NK-92 treated with Interleukin-12 subunit alpha and Interleukin-12 subunit beta, amount 100 ng/mL, for 24 hours (cell line): ENCODE measurements at regions not wholly inside any gene's neighbourhood (a gene's known extent, or its start where the extent isn't known, plus 50 kb on each side); places are given as distances from the start of the nearest gene placed in this dataset.

Experiments
- DNase-seq: peaks from one replicate; lab custom pipeline; 2025; lab: John Stamatoyannopoulos, UW

- DNase-seq: no peak
These were observed 315.8 kb upstream of the CDIN1 start for GRCh38 chr15:36263666-36264065.

GRCh38 chr15:36265422-36265821 lies 314.0 kb upstream of the CDIN1 start:
- no peak for DNase-seq

- no peak for DNase-seq
These were observed 308.4 kb upstream of the CDIN1 start for GRCh38 chr15:36271048-36271447.

GRCh38 chr15:36275656-36276055 lies 303.8 kb upstream of the CDIN1 start:
- no peak for DNase-seq

- no peak for DNase-seq
These were observed 301.2 kb upstream of the CDIN1 start for GRCh38 chr15:36278219-36278618.

- no peak for DNase-seq
These were observed 296.6 kb upstream of the CDIN1 start for GRCh38 chr15:36282821-36283220.

- DNase-seq: no peak
These were observed 294.5 kb upstream of the CDIN1 start for GRCh38 chr15:36284911-36285310.

- DNase-seq: no peak
These were observed 287.9 kb upstream of the CDIN1 start for GRCh38 chr15:36291501-36291900.

- DNase-seq: no peak
These were observed 285.1 kb upstream of the CDIN1 start for GRCh38 chr15:36294359-36294758.

- no peak for DNase-seq
These were observed 277.5 kb upstream of the CDIN1 start for GRCh38 chr15:36301947-36302346.

- DNase-seq: no peak
These were observed 266.4 kb upstream of the CDIN1 start for GRCh38 chr15:36313021-36313420.

GRCh38 chr15:36313736-36314280 lies 265.6 kb upstream of the CDIN1 start:
- no peak for DNase-seq

- no peak for DNase-seq
These were observed 263.8 kb upstream of the CDIN1 start for GRCh38 chr15:36315649-36316048.

- DNase-seq: no peak
These were observed 255.8 kb upstream of the CDIN1 start for GRCh38 chr15:36323615-36324014.

- no peak for DNase-seq
These were observed 254.2 kb upstream of the CDIN1 start for GRCh38 chr15:36325206-36325605.

GRCh38 chr15:36329592-36329991 lies 249.8 kb upstream of the CDIN1 start:
- no peak for DNase-seq

- DNase-seq: no peak
These were observed 248.8 kb upstream of the CDIN1 start for GRCh38 chr15:36330598-36330997.

GRCh38 chr15:36331531-36332275 lies 247.7 kb upstream of the CDIN1 start:
- no peak for DNase-seq

GRCh38 chr15:36332301-36332700 lies 247.1 kb upstream of the CDIN1 start:
- no peak for DNase-seq

- DNase-seq: no peak
These were observed 246.5 kb upstream of the CDIN1 start for GRCh38 chr15:36332896-36333295.

GRCh38 chr15:36334059-36334458 lies 245.4 kb upstream of the CDIN1 start:
- no peak for DNase-seq

GRCh38 chr15:36335224-36335623 lies 244.2 kb upstream of the CDIN1 start:
- no peak for DNase-seq

GRCh38 chr15:36335659-36336058 lies 243.8 kb upstream of the CDIN1 start:
- DNase-seq: no peak

GRCh38 chr15:36344887-36345286 lies 234.5 kb upstream of the CDIN1 start:
- DNase-seq: no peak
